Activated CD4-positive, CD25-positive, alpha-beta regulatory T cell treated with anti-CD3 and anti-CD28 coated beads, Interleukin-2, amount 50 U/mL, for 72 hours (primary cell): ENCODE measurements at regions not wholly inside any gene's neighbourhood (a gene's known extent, or its start where the extent isn't known, plus 50 kb on each side); places are given as distances from the start of the nearest gene placed in this dataset.
"Not testable (repeated sequence)": the region's sequence is repeated elsewhere in the genome, so short reads cannot be mapped to it uniquely, and the experiment has no call there.

Experiments
- DNase-seq: peaks from one replicate; pipeline ENCODE4 v3.0.0; 2021

- DNase-seq: not testable (repeated sequence)
Observed at GRCh38 chr2:111546578-111546977, 337.4 kb downstream of the ANAPC1 start.

- DNase-seq: not testable (repeated sequence)
Observed at GRCh38 chr2:111549174-111549573, 334.8 kb downstream of the ANAPC1 start.

GRCh38 chr2:111551428-111551827, 332.6 kb downstream of the ANAPC1 start:
- DNase-seq: not testable (repeated sequence)

- not testable (repeated sequence) for DNase-seq
Observed at GRCh38 chr2:111552625-111553024, 331.4 kb downstream of the ANAPC1 start.

GRCh38 chr2:111559301-111559700, 324.7 kb downstream of the ANAPC1 start:
- DNase-seq: not testable (repeated sequence)

GRCh38 chr2:111559814-111560213, 324.2 kb downstream of the ANAPC1 start:
- DNase-seq: not testable (repeated sequence)

GRCh38 chr2:111566068-111566467, 317.9 kb downstream of the ANAPC1 start:
- DNase-seq: not testable (repeated sequence)

- DNase-seq: not testable (repeated sequence)
Observed at GRCh38 chr2:111567233-111567632, 316.8 kb downstream of the ANAPC1 start.

- DNase-seq: not testable (repeated sequence)
Observed at GRCh38 chr2:111569356-111570199, 314.4 kb downstream of the ANAPC1 start.

- DNase-seq: not testable (repeated sequence)
Observed at GRCh38 chr2:111570300-111571114, 313.5 kb downstream of the ANAPC1 start.

- DNase-seq: not testable (repeated sequence)
Observed at GRCh38 chr2:111574803-111575202, 309.2 kb downstream of the ANAPC1 start.

- not testable (repeated sequence) for DNase-seq
Observed at GRCh38 chr2:111577154-111577885, 306.7 kb downstream of the ANAPC1 start.

- not testable (repeated sequence) for DNase-seq
Observed at GRCh38 chr2:111579500-111580134, 304.4 kb downstream of the ANAPC1 start.

GRCh38 chr2:111580616-111581015, 303.4 kb downstream of the ANAPC1 start:
- DNase-seq: not testable (repeated sequence)

- not testable (repeated sequence) for DNase-seq
Observed at GRCh38 chr2:111582090-111582489, 301.9 kb downstream of the ANAPC1 start.

GRCh38 chr2:111583480-111583879, 300.5 kb downstream of the ANAPC1 start:
- not testable (repeated sequence) for DNase-seq

- not testable (repeated sequence) for DNase-seq
Observed at GRCh38 chr2:111584540-111584939, 299.5 kb downstream of the ANAPC1 start.

- DNase-seq: not testable (repeated sequence)
Observed at GRCh38 chr2:111584950-111585349, 299.0 kb downstream of the ANAPC1 start.

- DNase-seq: not testable (repeated sequence)
Observed at GRCh38 chr2:111586014-111586413, 298.0 kb downstream of the ANAPC1 start.

GRCh38 chr2:111595072-111595471, 288.9 kb downstream of the ANAPC1 start:
- not testable (repeated sequence) for DNase-seq

GRCh38 chr2:111596808-111597705, 286.9 kb downstream of the ANAPC1 start:
- not testable (repeated sequence) for DNase-seq
